ENCODE measurements at regions not wholly inside any gene's neighbourhood (a gene's known extent, or its start where the extent isn't known, plus 50 kb on each side); places are given as distances from the start of the nearest gene placed in this dataset.

DNA sequence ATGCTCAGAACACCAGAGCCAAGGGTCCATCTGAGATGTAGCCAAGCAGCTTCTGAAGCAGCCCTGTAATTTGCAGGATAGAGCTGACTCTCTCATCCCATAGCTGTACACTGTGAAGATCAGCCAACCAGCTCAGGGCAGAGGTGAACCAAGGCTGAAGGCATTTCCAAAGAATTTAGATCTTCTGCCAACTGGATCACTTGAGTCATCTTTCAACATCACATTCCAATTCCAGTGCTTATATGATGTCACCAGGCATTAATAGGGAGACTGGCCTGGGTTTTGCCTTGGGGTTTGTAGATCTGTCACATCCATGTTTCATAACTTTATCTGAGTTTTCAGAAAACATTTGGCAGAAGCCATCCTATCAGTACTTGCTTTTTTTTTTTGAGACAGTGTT lies 98.2 kb downstream of the NR2F2 start:
- intact Hi-C loops (cut with DNase I; ENCODE audit: low total_unique reads), result no loop called here
- no peak for DNase-seq (ENCODE audit: low spot score in 2 of 2)
- no peaks in the 10 kb centered on the region for H3K9me3 ChIP-seq
- H3K27me3 ChIP-seq, result peaks cover 0 to 11% of the 10 kb centered on the region in 2 donors
- no peaks in the 10 kb centered on the region for H3K36me3 ChIP-seq
- H3K4me1 ChIP-seq, result no peaks in the 10 kb centered on the region
- TF ChIP-seq, protein P1, sequence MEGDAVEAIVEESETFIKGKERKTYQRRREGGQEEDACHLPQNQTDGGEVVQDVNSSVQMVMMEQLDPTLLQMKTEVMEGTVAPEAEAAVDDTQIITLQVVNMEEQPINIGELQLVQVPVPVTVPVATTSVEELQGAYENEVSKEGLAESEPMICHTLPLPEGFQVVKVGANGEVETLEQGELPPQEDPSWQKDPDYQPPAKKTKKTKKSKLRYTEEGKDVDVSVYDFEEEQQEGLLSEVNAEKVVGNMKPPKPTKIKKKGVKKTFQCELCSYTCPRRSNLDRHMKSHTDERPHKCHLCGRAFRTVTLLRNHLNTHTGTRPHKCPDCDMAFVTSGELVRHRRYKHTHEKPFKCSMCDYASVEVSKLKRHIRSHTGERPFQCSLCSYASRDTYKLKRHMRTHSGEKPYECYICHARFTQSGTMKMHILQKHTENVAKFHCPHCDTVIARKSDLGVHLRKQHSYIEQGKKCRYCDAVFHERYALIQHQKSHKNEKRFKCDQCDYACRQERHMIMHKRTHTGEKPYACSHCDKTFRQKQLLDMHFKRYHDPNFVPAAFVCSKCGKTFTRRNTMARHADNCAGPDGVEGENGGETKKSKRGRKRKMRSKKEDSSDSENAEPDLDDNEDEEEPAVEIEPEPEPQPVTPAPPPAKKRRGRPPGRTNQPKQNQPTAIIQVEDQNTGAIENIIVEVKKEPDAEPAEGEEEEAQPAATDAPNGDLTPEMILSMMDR (IDR thresholded peaks at IDR 0.05), result no peak
- TF ChIP-seq POLR2AphosphoS5 (IDR thresholded peaks at IDR 0.05), result peak in 1 of 3 donors; percentile 45
- no peak for TF ChIP-seq POLR2A (IDR thresholded peaks at IDR 0.05)
- H3K4me3 ChIP-seq, result no peak overlapping the region
- H3K27ac ChIP-seq, result no peak overlapping the region

GRCh38 chr15:96431786-96432185 lies 101.3 kb downstream of the NR2F2 start:
- Histone ChIP-seq H3K27ac (no peak overlapping the region), H3K36me3 (no peaks in the 10 kb centered on the region), H3K27me3 (no peaks in the 10 kb centered on the region), H3K4me3 (no peak overlapping the region), H3K4me1 (no peaks in the 10 kb centered on the region), H3K9me3 (no peaks in the 10 kb centered on the region)
- no peak for DNase-seq (ENCODE audit: low spot score in 2 of 2)
- intact Hi-C loops (cut with DNase I; ENCODE audit: low total_unique reads), result no loop called here
- TF ChIP-seq, protein P1 (IDR thresholded peaks at IDR 0.05), result no peak
- TF ChIP-seq POLR2AphosphoS5 (IDR thresholded peaks at IDR 0.05) (no peak), POLR2A (IDR thresholded peaks at IDR 0.05) (no peak)

DNA sequence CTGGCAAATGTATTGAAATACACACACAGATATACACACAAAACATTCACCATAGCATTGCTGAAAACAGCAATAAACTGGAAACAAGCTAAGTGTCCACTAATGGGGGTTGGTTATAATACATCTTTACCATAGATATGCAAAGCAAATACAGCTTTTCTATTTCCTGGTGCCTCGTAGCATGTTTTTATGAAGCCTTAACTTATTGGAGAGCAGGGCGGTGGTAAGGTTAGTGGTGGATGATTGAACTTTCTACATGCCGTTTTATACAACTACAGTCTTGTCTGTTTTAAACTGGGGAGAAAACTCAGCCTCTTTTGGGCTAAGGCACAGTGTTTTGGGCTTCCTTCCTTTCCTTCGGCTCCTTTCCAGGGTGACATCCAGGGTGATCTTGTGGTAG lies 104.5 kb downstream of the NR2F2 start:
- DNase-seq (ENCODE audit: low spot score in 2 of 2), result no peak
- H3K27ac ChIP-seq, result no peak overlapping the region
- intact Hi-C loops (cut with DNase I; ENCODE audit: low total_unique reads), result no loop called here

GRCh38 chr15:96435841-96436240 lies 105.3 kb downstream of the NR2F2 start:
- no peaks in the 10 kb centered on the region for H3K27me3 ChIP-seq
- H3K36me3 ChIP-seq, result no peaks in the 10 kb centered on the region
- no peak overlapping the region for H3K27ac ChIP-seq
- H3K9me3 ChIP-seq, result no peaks in the 10 kb centered on the region
- H3K4me1 ChIP-seq, result no peaks in the 10 kb centered on the region
- no peak for DNase-seq (ENCODE audit: low spot score in 2 of 2)
- H3K4me3 ChIP-seq, result no peak overlapping the region
- intact Hi-C loops (cut with DNase I; ENCODE audit: low total_unique reads), result no loop called here
- no peak for TF ChIP-seq POLR2A (IDR thresholded peaks at IDR 0.05)
- TF ChIP-seq, protein P1 (IDR thresholded peaks at IDR 0.05), result no peak
- TF ChIP-seq POLR2AphosphoS5 (IDR thresholded peaks at IDR 0.05), result no peak

More for the DNA sequence above, 104.5 kb downstream of the NR2F2 start:
- no peaks in the 10 kb centered on the region for H3K4me1 ChIP-seq
- no peak overlapping the region for H3K4me3 ChIP-seq
- H3K9me3 ChIP-seq, result no peaks in the 10 kb centered on the region
- no peak for TF ChIP-seq POLR2A (IDR thresholded peaks at IDR 0.05)
- TF ChIP-seq POLR2AphosphoS5 (IDR thresholded peaks at IDR 0.05), result no peak
- TF ChIP-seq, protein P1 (IDR thresholded peaks at IDR 0.05), result no peak
- no peaks in the 10 kb centered on the region for H3K36me3 ChIP-seq
- H3K27me3 ChIP-seq, result no peaks in the 10 kb centered on the region

- H3K4me3 ChIP-seq, result no peak overlapping the region
Measured at GRCh38 chr15:96440978-96441377, 110.5 kb downstream of the NR2F2 start.

More at GRCh38 chr15:96440978-96441377, 110.5 kb downstream of the NR2F2 start:
- no peaks in the 10 kb centered on the region for H3K9me3 ChIP-seq
- H3K36me3 ChIP-seq, result no peaks in the 10 kb centered on the region
- intact Hi-C loops (cut with DNase I; ENCODE audit: low total_unique reads), result no loop called here
- H3K4me1 ChIP-seq, result no peaks in the 10 kb centered on the region
- H3K27me3 ChIP-seq, result peaks cover 0 to 6% of the 10 kb centered on the region in 2 donors
- H3K27ac ChIP-seq, result no peak overlapping the region
- no peak for DNase-seq (ENCODE audit: low spot score in 2 of 2)
- no peak for TF ChIP-seq POLR2AphosphoS5 (IDR thresholded peaks at IDR 0.05)
- TF ChIP-seq, protein P1 (IDR thresholded peaks at IDR 0.05), result no peak
- TF ChIP-seq POLR2A (IDR thresholded peaks at IDR 0.05), result no peak

Measured in breast epithelium (tissue), 4 donors.